HL-60 (cell line): ENCODE measurements at regions not wholly inside any gene's neighbourhood (a gene's known extent, or its start where the extent isn't known, plus 50 kb on each side); places are given as distances from the start of the nearest gene placed in this dataset.

Experiments
- CTCF ChIP-seq: IDR thresholded peaks from one replicate; pipeline ENCODE4 v1.5.1; 2011; ENCODE audit warnings: low read length, control low read depth, inconsistent platforms; ENCODE audit not compliant: insufficient read depth
- POLR2AphosphoS5 ChIP-seq: IDR thresholded peaks from 2 replicates; pipeline ENCODE4 v1.6.1; 2012; ENCODE audit warnings: low read depth
- REST ChIP-seq: IDR thresholded peaks from 2 replicates; pipeline ENCODE4 v1.6.1; 2012; ENCODE audit warnings: low read depth; ENCODE audit not compliant: insufficient replicate concordance

- TF ChIP-seq CTCF (no peak), REST (no peak), POLR2AphosphoS5 (no peak)
These were observed 56.2 kb upstream of the DSC1 start for GRCh38 chr18:31218671-31219383.
